HL-60 (cell line): ENCODE measurements at regions not wholly inside any gene's neighbourhood (a gene's known extent, or its start where the extent isn't known, plus 50 kb on each side); places are given as distances from the start of the nearest gene placed in this dataset.

Experiments used
- DNase-seq, 2 experiments: peaks; one replicate each; pipeline ENCODE4 v3.0.0-alpha.2; 2010 to 2020; ENCODE audit warnings: low read depth in 1 of 2, low spot score in 1 of 2
- H3K27ac ChIP-seq: fragments of 250-450 bp; sonication (Bioruptor Pico); replicated peaks from 2 replicates; pipeline ENCODE4 v1.5.1; 2020; ENCODE audit warnings: mild to moderate bottlenecking, moderate library complexity
- H3K27me3 ChIP-seq: fragments of 250-450 bp; sonication (Bioruptor Pico); 2 replicates; pipeline ENCODE4 v1.5.1; 2021; ENCODE audit warnings: mild to moderate bottlenecking, moderate library complexity; ENCODE audit not compliant: insufficient read depth, poor library complexity, severe bottlenecking
- H3K4me3 ChIP-seq: replicated peaks from 2 replicates; pipeline ENCODE4 v1.5.1; 2011; ENCODE audit warnings: mild to moderate bottlenecking, control low read depth, low read length; ENCODE audit not compliant: insufficient read depth
- CTCF ChIP-seq: IDR thresholded peaks from one replicate; pipeline ENCODE4 v1.5.1; 2011; ENCODE audit warnings: low read length, control low read depth, inconsistent platforms; ENCODE audit not compliant: insufficient read depth
- GABPA ChIP-seq: IDR thresholded peaks from 2 replicates; pipeline ENCODE4 v1.6.1; 2012; ENCODE audit warnings: low read depth
- POLR2AphosphoS5 ChIP-seq: IDR thresholded peaks from 2 replicates; pipeline ENCODE4 v1.6.1; 2012; ENCODE audit warnings: low read depth
- REST ChIP-seq: IDR thresholded peaks from 2 replicates; pipeline ENCODE4 v1.6.1; 2012; ENCODE audit warnings: low read depth; ENCODE audit not compliant: insufficient replicate concordance
- SPI1 ChIP-seq: IDR thresholded peaks from 2 replicates; pipeline ENCODE4 v1.6.1; 2012; ENCODE audit warnings: low read depth, mild to moderate bottlenecking, borderline replicate concordance

- Histone ChIP-seq H3K27ac (no peak overlapping the region), H3K4me3 (no peak overlapping the region), H3K27me3 (peaks cover 3% of the 10 kb centered on the region)
- TF ChIP-seq REST: no peak
- no peak for TF ChIP-seq POLR2AphosphoS5
- no peak for TF ChIP-seq SPI1
- no peak for TF ChIP-seq CTCF
- no peak for TF ChIP-seq GABPA
- DNase-seq: no peak
Measured at GRCh38 chr9:90131568-90131967, 511.1 kb downstream of the DIRAS2 start.

- TF ChIP-seq REST (no peak), GABPA (no peak), CTCF (no peak), POLR2AphosphoS5 (no peak), SPI1 (no peak)
- H3K27me3 ChIP-seq: peaks cover 7% of the 10 kb centered on the region
- DNase-seq: no peak
- no peak overlapping the region for H3K27ac ChIP-seq
- H3K4me3 ChIP-seq: no peak overlapping the region
Measured at GRCh38 chr9:90132866-90133265, 509.8 kb downstream of the DIRAS2 start.

GRCh38 chr9:90137801-90138200 lies 504.8 kb downstream of the DIRAS2 start:
- TF ChIP-seq CTCF (no peak), SPI1 (no peak), POLR2AphosphoS5 (no peak), REST (no peak), GABPA (no peak)
- Histone ChIP-seq H3K4me3 (no peak overlapping the region), H3K27me3 (peaks cover 6% of the 10 kb centered on the region), H3K27ac (no peak overlapping the region)
- no peak for DNase-seq
